GM12801 (cell line): ENCODE measurements at regions not wholly inside any gene's neighbourhood (a gene's known extent, or its start where the extent isn't known, plus 50 kb on each side); places are given as distances from the start of the nearest gene placed in this dataset.

Source experiments
- TF ChIP-seq, protein P1 (sequence below): IDR thresholded peaks from one replicate; pipeline ENCODE4 v1.5.1; 2011; ENCODE audit warnings: control low read depth; ENCODE audit not compliant: insufficient read length; ENCODE audit errors: extremely low read depth

- TF ChIP-seq, protein P1, sequence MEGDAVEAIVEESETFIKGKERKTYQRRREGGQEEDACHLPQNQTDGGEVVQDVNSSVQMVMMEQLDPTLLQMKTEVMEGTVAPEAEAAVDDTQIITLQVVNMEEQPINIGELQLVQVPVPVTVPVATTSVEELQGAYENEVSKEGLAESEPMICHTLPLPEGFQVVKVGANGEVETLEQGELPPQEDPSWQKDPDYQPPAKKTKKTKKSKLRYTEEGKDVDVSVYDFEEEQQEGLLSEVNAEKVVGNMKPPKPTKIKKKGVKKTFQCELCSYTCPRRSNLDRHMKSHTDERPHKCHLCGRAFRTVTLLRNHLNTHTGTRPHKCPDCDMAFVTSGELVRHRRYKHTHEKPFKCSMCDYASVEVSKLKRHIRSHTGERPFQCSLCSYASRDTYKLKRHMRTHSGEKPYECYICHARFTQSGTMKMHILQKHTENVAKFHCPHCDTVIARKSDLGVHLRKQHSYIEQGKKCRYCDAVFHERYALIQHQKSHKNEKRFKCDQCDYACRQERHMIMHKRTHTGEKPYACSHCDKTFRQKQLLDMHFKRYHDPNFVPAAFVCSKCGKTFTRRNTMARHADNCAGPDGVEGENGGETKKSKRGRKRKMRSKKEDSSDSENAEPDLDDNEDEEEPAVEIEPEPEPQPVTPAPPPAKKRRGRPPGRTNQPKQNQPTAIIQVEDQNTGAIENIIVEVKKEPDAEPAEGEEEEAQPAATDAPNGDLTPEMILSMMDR: no peak
Observed at GRCh38 chr5:72658761-72659540, 151.7 kb upstream of the ZNF366 start.

- TF ChIP-seq, protein P1: no peak
Observed at GRCh38 chr5:72658161-72658560, 151.0 kb upstream of the ZNF366 start.

- TF ChIP-seq, protein P1: no peak
Observed at GRCh38 chr5:72656756-72657513, 149.7 kb upstream of the ZNF366 start.

DNA sequence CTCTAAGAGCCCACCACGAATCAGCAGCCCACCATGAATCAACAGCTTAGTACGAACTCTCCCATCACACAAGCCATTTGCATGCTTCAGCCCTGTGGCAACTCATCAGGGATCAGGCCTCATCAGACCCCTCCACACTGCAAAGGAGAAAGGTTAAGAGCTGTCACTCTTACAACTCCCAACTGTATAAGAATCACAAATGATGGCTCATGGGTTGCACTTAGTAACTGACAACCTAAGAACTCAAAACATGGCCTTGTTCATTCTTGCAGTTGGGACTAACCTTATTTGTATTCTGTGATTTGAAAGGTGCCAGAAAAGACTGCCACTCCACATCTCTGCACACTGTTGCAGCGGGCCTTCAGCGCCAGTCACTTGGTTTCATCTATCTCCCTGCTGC is 149.1 kb upstream of the ZNF366 start:
- TF ChIP-seq, protein P1: no peak

DNA sequence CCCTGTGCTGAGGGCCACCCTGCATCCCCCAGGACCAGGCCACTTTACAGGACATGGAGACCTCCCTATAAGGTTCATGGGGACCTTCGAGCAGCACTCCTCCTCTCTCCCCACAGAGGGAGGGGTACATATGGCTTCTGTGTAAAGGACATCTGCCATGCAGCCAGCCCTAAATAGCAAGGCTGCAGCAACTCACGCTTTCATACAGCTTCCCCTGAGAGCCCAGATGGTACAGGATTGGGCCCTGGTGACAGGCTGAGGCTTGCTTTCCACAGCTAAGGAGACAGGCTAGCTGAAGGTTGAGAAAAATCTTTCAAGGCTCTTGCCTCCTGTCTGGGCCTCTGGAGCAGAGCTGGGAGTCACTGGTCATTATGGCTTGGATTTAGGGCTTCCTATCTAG is 147.0 kb upstream of the ZNF366 start:
- TF ChIP-seq, protein P1: no peak

GRCh38 chr5:72653586-72653985 is 146.4 kb upstream of the ZNF366 start:
- TF ChIP-seq, protein P1: no peak

DNA sequence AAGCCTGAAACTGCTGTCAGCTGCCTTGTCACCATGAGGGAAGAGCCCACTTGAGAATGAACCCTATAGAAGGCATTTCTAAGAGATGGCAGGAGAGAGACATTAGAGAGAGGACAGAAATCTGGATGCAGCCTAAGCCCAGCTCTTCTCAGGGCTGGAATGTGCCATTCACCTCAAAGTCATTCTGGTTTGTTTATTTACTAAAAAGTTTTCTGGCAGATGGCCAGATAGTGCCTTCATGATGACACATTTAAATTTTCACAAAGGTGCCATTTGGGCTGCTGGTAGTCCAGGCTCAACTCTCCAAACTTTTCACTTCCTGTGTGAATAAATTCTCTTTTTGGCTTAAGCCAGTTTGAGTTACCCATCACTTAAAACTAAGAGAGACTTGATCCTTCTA is 144.6 kb upstream of the ZNF366 start:
- TF ChIP-seq, protein P1: no peak
